ENCODE measurements at regions not wholly inside any gene's neighbourhood (a gene's known extent, or its start where the extent isn't known, plus 50 kb on each side); places are given as distances from the start of the nearest gene placed in this dataset.
"Not testable (repeated sequence)": the region's sequence is repeated elsewhere in the genome, so short reads cannot be mapped to it uniquely, and the experiment has no call there.

GRCh38 chr11:129712486-129713240 is 103.0 kb upstream of the TMEM45B start:
- not testable (repeated sequence) for H3K4me3 ChIP-seq, H3K27ac ChIP-seq

GRCh38 chr11:129719037-129719436 is 96.6 kb upstream of the TMEM45B start:
- H3K27ac ChIP-seq: no peak overlapping the region
- H3K4me3 ChIP-seq: no peak overlapping the region

GRCh38 chr11:129720156-129720555 is 95.5 kb upstream of the TMEM45B start:
- H3K27ac ChIP-seq: no peak overlapping the region
- H3K4me3 ChIP-seq: no peak overlapping the region

GRCh38 chr11:129720994-129721393 is 94.7 kb upstream of the TMEM45B start:
- Histone ChIP-seq H3K4me3 (no peak overlapping the region), H3K27ac (no peak overlapping the region)

- H3K27ac ChIP-seq: no peak overlapping the region
- H3K4me3 ChIP-seq: no peak overlapping the region
Measured at GRCh38 chr11:129721685-129722084, 94.0 kb upstream of the TMEM45B start.

GRCh38 chr11:129722529-129722928 is 93.1 kb upstream of the TMEM45B start:
- no peak overlapping the region for H3K4me3 ChIP-seq
- no peak overlapping the region for H3K27ac ChIP-seq

GRCh38 chr11:129723146-129723760 is 92.4 kb upstream of the TMEM45B start:
- H3K27ac ChIP-seq: no peak overlapping the region
- H3K4me3 ChIP-seq: no peak overlapping the region

- Histone ChIP-seq H3K27ac (no peak overlapping the region), H3K4me3 (no peak overlapping the region)
Measured at GRCh38 chr11:129723761-129724162, 91.9 kb upstream of the TMEM45B start.

- no peak overlapping the region for H3K4me3 ChIP-seq
- no peak overlapping the region for H3K27ac ChIP-seq
Measured at GRCh38 chr11:129724866-129725265, 90.8 kb upstream of the TMEM45B start.

- Histone ChIP-seq H3K4me3 (no peak overlapping the region), H3K27ac (no peak overlapping the region)
Measured at GRCh38 chr11:129726179-129726578, 89.5 kb upstream of the TMEM45B start.

- Histone ChIP-seq H3K4me3 (no peak overlapping the region), H3K27ac (peak overlapping the region in 9 of 21 experiments; percentile 29 to 80 (median 45))
Measured at GRCh38 chr11:129728581-129728980, 87.1 kb upstream of the TMEM45B start.

GRCh38 chr11:129729216-129729615 is 86.4 kb upstream of the TMEM45B start:
- peak overlapping the region in 9 of 21 experiments; percentile 29 to 80 (median 45) for H3K27ac ChIP-seq
- no peak overlapping the region for H3K4me3 ChIP-seq

- Histone ChIP-seq H3K4me3 (no peak overlapping the region), H3K27ac (peak overlapping the region in 4 of 21 experiments; percentile 2 to 80 (median 39))
Measured at GRCh38 chr11:129729823-129730222, 85.8 kb upstream of the TMEM45B start.

GRCh38 chr11:129731316-129731715 is 84.3 kb upstream of the TMEM45B start:
- H3K27ac ChIP-seq: peak overlapping the region in 8 of 21 experiments; percentile 5 to 70 (median 20)

GRCh38 chr11:129732941-129733340 is 82.7 kb upstream of the TMEM45B start:
- H3K27ac ChIP-seq: peak overlapping the region in 2 of 21 experiments; percentile 19 to 70

More at GRCh38 chr11:129731316-129731715, 84.3 kb upstream of the TMEM45B start:
- H3K4me3 ChIP-seq: no peak overlapping the region

GRCh38 chr11:129733384-129733783 is 82.3 kb upstream of the TMEM45B start:
- H3K4me3 ChIP-seq: no peak overlapping the region
- peak overlapping the region in 2 of 21 experiments; percentile 3 to 70 for H3K27ac ChIP-seq

More at GRCh38 chr11:129732941-129733340, 82.7 kb upstream of the TMEM45B start:
- no peak overlapping the region for H3K4me3 ChIP-seq

GRCh38 chr11:129733981-129734380 is 81.7 kb upstream of the TMEM45B start:
- Histone ChIP-seq H3K27ac (no peak overlapping the region), H3K4me3 (no peak overlapping the region)

- no peak overlapping the region for H3K27ac ChIP-seq
- no peak overlapping the region for H3K4me3 ChIP-seq
Measured at GRCh38 chr11:129734654-129735053, 81.0 kb upstream of the TMEM45B start.

GRCh38 chr11:129737831-129738230 is 77.8 kb upstream of the TMEM45B start:
- Histone ChIP-seq H3K4me3 (no peak overlapping the region), H3K27ac (no peak overlapping the region)

GRCh38 chr11:129738242-129738641 is 77.4 kb upstream of the TMEM45B start:
- no peak overlapping the region for H3K27ac ChIP-seq

GRCh38 chr11:129739339-129739738 is 76.3 kb upstream of the TMEM45B start:
- no peak overlapping the region for H3K27ac ChIP-seq
- no peak overlapping the region for H3K4me3 ChIP-seq

More at GRCh38 chr11:129738242-129738641, 77.4 kb upstream of the TMEM45B start:
- H3K4me3 ChIP-seq: no peak overlapping the region
